Retinal pigment epithelial cell (primary cell): ENCODE measurements at regions not wholly inside any gene's neighbourhood (a gene's known extent, or its start where the extent isn't known, plus 50 kb on each side); places are given as distances from the start of the nearest gene placed in this dataset.
"Not testable (repeated sequence)": the region's sequence is repeated elsewhere in the genome, so short reads cannot be mapped to it uniquely, and the experiment has no call there.

Experiments
- DNase-seq: peaks from one replicate; pipeline ENCODE4 v3.0.0-alpha.2; 2010; ENCODE audit warnings: low read depth
- H3K4me3 ChIP-seq: 2 replicates; pipeline ENCODE4 v1.5.1; 2011; ENCODE audit warnings: mild to moderate bottlenecking, low read length, control low read depth, moderate library complexity
- CTCF ChIP-seq: conservative IDR thresholded peaks from 2 replicates; pipeline ENCODE4 v1.5.1; 2011; ENCODE audit warnings: low read depth, low read length, control low read depth, inconsistent platforms

- DNase-seq = no peak
- H3K4me3 ChIP-seq = no peak overlapping the region
Measured at GRCh38 chr3:147269907-147270306, 136.4 kb downstream of the ZIC4 start.

GRCh38 chr3:147267434-147267833, 138.9 kb downstream of the ZIC4 start:
- DNase-seq = no peak
- no peak overlapping the region for H3K4me3 ChIP-seq
- TF ChIP-seq CTCF = no peak

More at GRCh38 chr3:147269907-147270306, 136.4 kb downstream of the ZIC4 start:
- no peak for TF ChIP-seq CTCF

GRCh38 chr3:147257944-147258343, 148.4 kb downstream of the ZIC4 start:
- H3K4me3 ChIP-seq = no peak overlapping the region
- TF ChIP-seq CTCF = no peak
- DNase-seq = no peak

- no peak overlapping the region for H3K4me3 ChIP-seq
- no peak for DNase-seq
- no peak for TF ChIP-seq CTCF
Measured at GRCh38 chr3:147256739-147257138, 149.6 kb downstream of the ZIC4 start.

GRCh38 chr3:147246906-147247305, 159.4 kb downstream of the ZIC4 start:
- no peak for TF ChIP-seq CTCF
- no peak overlapping the region for H3K4me3 ChIP-seq
- DNase-seq = no peak

- H3K4me3 ChIP-seq, DNase-seq: not testable (repeated sequence)
Measured at GRCh38 chr3:147245638-147246037, 160.7 kb downstream of the ZIC4 start.

- not testable (repeated sequence) for DNase-seq
Measured at GRCh38 chr3:147245022-147245421, 161.3 kb downstream of the ZIC4 start.

GRCh38 chr3:147244397-147244796, 161.9 kb downstream of the ZIC4 start:
- no peak overlapping the region for H3K4me3 ChIP-seq
- DNase-seq = no peak
- TF ChIP-seq CTCF = no peak

More at GRCh38 chr3:147245022-147245421, 161.3 kb downstream of the ZIC4 start:
- not testable (repeated sequence) for H3K4me3 ChIP-seq
